Activated CD4-positive, CD25-positive, alpha-beta regulatory T cell (primary cell): ENCODE measurements at regions not wholly inside any gene's neighbourhood (a gene's known extent, or its start where the extent isn't known, plus 50 kb on each side); places are given as distances from the start of the nearest gene placed in this dataset.

Experiments
- DNase-seq, 4 experiments: peaks; one replicate each; lab custom pipeline; 2025; lab: John Stamatoyannopoulos, UW

DNA sequence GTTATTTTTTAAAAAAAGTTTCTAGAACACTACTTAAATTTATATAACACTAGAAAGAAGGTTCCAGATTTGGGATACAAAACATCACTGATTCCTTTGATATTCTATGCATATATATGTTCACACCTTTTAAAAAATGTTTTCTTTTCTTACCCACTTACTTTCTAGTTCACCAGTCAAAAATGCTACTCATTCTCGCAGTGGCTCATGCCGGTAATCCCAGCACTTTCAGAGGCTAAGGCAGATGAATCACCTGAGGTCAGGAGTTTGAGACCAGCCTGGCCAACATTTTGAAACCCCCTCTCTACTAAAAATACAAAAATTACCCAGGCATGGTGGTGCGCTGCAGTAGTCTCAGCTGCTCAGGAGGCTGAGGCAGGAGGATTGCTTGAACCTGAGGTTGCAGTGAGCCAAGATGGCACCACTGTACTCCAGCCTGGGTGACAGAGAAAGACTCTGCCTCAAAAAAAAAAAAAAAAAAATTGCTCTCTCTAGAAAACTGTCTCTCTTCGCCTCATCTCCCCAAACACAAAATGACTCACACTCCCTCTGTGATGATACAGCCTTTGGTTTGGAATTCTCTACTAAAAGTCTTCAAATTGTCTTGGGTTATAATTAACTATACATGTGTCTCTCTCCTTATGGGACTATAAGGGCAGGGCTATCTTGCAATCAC lies 52.6 kb upstream of the TGFBR2 start:
- no peak for DNase-seq

DNA sequence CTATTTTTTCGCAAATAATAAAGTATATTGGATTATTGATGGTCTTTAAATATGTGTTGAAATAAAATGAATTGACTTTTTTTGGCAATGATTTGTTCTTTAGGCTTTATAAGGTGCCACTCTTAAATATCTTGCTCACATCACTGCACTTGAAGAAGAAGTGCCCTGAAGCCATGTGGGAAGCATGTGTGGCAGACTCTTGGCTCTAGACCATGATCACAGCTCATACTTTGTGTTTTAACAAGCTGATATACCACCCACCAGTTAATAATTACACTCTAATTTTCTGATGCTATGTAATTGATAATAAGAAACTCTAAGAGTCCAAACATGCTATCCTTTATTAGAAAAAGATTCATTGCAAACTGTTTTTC lies 52.1 kb upstream of the TGFBR2 start:
- DNase-seq, result no peak

DNA sequence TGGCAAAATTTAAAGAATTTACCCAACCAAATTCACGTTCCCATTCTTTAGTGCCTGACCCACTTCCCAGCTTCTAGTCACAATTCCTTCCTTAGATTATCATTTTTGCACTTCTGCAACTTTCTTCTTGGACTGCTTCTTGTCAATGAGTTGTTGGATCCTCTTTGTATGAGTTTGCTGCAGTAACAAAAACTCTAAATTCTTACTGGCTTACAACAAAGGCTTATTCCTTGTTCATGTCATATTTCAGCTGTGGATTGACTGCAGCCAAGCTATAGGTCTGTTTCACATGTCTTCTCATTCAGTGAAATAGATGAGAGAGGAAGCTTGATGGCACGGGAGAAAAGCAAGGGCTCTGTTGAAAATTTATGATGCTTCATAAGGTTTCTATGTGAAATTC lies 50.4 kb upstream of the TGFBR2 start:
- DNase-seq, result no peak
